Vagina (tissue), 2 donors: ENCODE measurements at regions not wholly inside any gene's neighbourhood (a gene's known extent, or its start where the extent isn't known, plus 50 kb on each side); places are given as distances from the start of the nearest gene placed in this dataset.

ENCODE experiments used
- DNase-seq, 2 donors: peaks; one replicate each; pipeline ENCODE4 v3.0.0-alpha.2; 2017; ENCODE audit errors: extremely low spot score in 2 of 2
- H3K27ac ChIP-seq: fragments of 200-600 bp; sonication (generic); one replicate; pipeline ENCODE4 v1.5.1; 2019
- H3K27me3 ChIP-seq: fragments of 200-600 bp; sonication (generic); one replicate; pipeline ENCODE4 v1.5.1; 2019
- H3K36me3 ChIP-seq, 2 donors: fragments of 200-600 bp; sonication (generic); one replicate each; pipeline ENCODE4 v1.5.1; 2017 to 2019
- H3K4me1 ChIP-seq: fragments of 200-600 bp; sonication (generic); one replicate; pipeline ENCODE4 v1.5.1; 2019
- H3K4me3 ChIP-seq, 2 donors: fragments of 200-600 bp; sonication (generic); 1 replicate in 1 of 2; 2 replicates in 1 of 2; pipeline ENCODE4 v1.5.1; 2016 to 2019
- H3K9me3 ChIP-seq: fragments of 200-600 bp; sonication (generic); one replicate; pipeline ENCODE4 v1.5.1; 2019
- CTCF ChIP-seq, 3 experiments: fragments of 450-650 bp in 2 of 3; fragments of 200-600 bp in 1 of 3; sonication (generic) in 1 of 3; IDR thresholded peaks; one replicate each; pipeline ENCODE4 v1.5.1; 2017 to 2019; ENCODE audit warnings: antibody characterized with exemption in 3 of 3, mild to moderate bottlenecking in 2 of 3, moderate library complexity in 2 of 3
- POLR2A ChIP-seq, 2 donors: fragments of 450-650 bp; IDR thresholded peaks; one replicate each; pipeline ENCODE4 v1.6.1; 2017; ENCODE audit warnings: antibody characterized with exemption in 2 of 2, mild to moderate bottlenecking in 2 of 2, moderate library complexity in 2 of 2
- POLR2AphosphoS5 ChIP-seq, 2 donors: sonication (generic); formaldehyde crosslinking; IDR thresholded peaks; one replicate each; pipeline ENCODE4 v1.9.0; 2017; ENCODE audit warnings: antibody characterized with exemption in 2 of 2, mild to moderate bottlenecking in 2 of 2, low read depth in 1 of 2; ENCODE audit not compliant: insufficient read depth in 1 of 2
- intact Hi-C: fragments of 100-400 bp; cut with DNase I; formaldehyde crosslinking; loops from one replicate; pipeline ENCODE4 v1.15.1; 2023

GRCh38 chr18:57202881-57203280 lies 56.0 kb downstream of the BOD1L2 start:
- intact Hi-C loops: no loop called here
- TF ChIP-seq POLR2A (IDR thresholded peaks at IDR 0.05) (no peak), POLR2AphosphoS5 (IDR thresholded peaks at IDR 0.05; ENCODE audit: insufficient read depth in 1 of 2, low read depth in 1 of 2) (no peak), CTCF (IDR thresholded peaks at IDR 0.05) (no peak)
- H3K4me1 ChIP-seq: no peaks in the 10 kb centered on the region
- no peak overlapping the region for H3K4me3 ChIP-seq
- no peak overlapping the region for H3K27ac ChIP-seq
- no peak for DNase-seq
- no peaks in the 10 kb centered on the region for H3K36me3 ChIP-seq
- H3K27me3 ChIP-seq: no peaks in the 10 kb centered on the region
- no peaks in the 10 kb centered on the region for H3K9me3 ChIP-seq

GRCh38 chr18:57205641-57206040 lies 58.8 kb downstream of the BOD1L2 start:
- no peak overlapping the region for H3K27ac ChIP-seq
- intact Hi-C loops: no loop called here
- no peak for DNase-seq
- no peaks in the 10 kb centered on the region for H3K27me3 ChIP-seq
- H3K4me3 ChIP-seq: no peak overlapping the region
- TF ChIP-seq CTCF (IDR thresholded peaks at IDR 0.05) (no peak), POLR2A (IDR thresholded peaks at IDR 0.05) (no peak), POLR2AphosphoS5 (IDR thresholded peaks at IDR 0.05; ENCODE audit: insufficient read depth in 1 of 2, low read depth in 1 of 2) (no peak)
- H3K4me1 ChIP-seq: no peaks in the 10 kb centered on the region
- no peaks in the 10 kb centered on the region for H3K36me3 ChIP-seq
- no peaks in the 10 kb centered on the region for H3K9me3 ChIP-seq

- H3K4me3 ChIP-seq: no peak overlapping the region
- H3K4me1 ChIP-seq: no peaks in the 10 kb centered on the region
- no peak for TF ChIP-seq CTCF (IDR thresholded peaks at IDR 0.05)
- no peak for TF ChIP-seq POLR2A (IDR thresholded peaks at IDR 0.05)
- no peak for TF ChIP-seq POLR2AphosphoS5 (IDR thresholded peaks at IDR 0.05; ENCODE audit: insufficient read depth in 1 of 2, low read depth in 1 of 2)
- H3K27ac ChIP-seq: no peak overlapping the region
- H3K36me3 ChIP-seq: no peaks in the 10 kb centered on the region
- intact Hi-C loops: no loop called here
- H3K9me3 ChIP-seq: no peaks in the 10 kb centered on the region
- H3K27me3 ChIP-seq: no peaks in the 10 kb centered on the region
- DNase-seq: no peak
Observed at GRCh38 chr18:57207124-57207916, 60.4 kb downstream of the BOD1L2 start.

GRCh38 chr18:57208047-57208446 lies 61.2 kb downstream of the BOD1L2 start:
- TF ChIP-seq CTCF (IDR thresholded peaks at IDR 0.05): no peak
- no peak for TF ChIP-seq POLR2AphosphoS5 (IDR thresholded peaks at IDR 0.05; ENCODE audit: insufficient read depth in 1 of 2, low read depth in 1 of 2)
- no peak for TF ChIP-seq POLR2A (IDR thresholded peaks at IDR 0.05)
- Histone ChIP-seq H3K4me1 (no peaks in the 10 kb centered on the region), H3K27me3 (no peaks in the 10 kb centered on the region), H3K27ac (no peak overlapping the region), H3K9me3 (no peaks in the 10 kb centered on the region), H3K4me3 (no peak overlapping the region), H3K36me3 (no peaks in the 10 kb centered on the region)
- intact Hi-C loops: no loop called here
- no peak for DNase-seq

GRCh38 chr18:57209713-57210106 lies 62.8 kb downstream of the BOD1L2 start:
- TF ChIP-seq POLR2AphosphoS5 (IDR thresholded peaks at IDR 0.05; ENCODE audit: insufficient read depth in 1 of 2, low read depth in 1 of 2) (no peak), CTCF (IDR thresholded peaks at IDR 0.05) (no peak), POLR2A (IDR thresholded peaks at IDR 0.05) (no peak)
- Histone ChIP-seq H3K9me3 (no peaks in the 10 kb centered on the region), H3K4me1 (no peaks in the 10 kb centered on the region), H3K36me3 (no peaks in the 10 kb centered on the region), H3K27ac (no peak overlapping the region), H3K4me3 (peak overlapping the region in 1 of 2 donors; percentile 22), H3K27me3 (no peaks in the 10 kb centered on the region)
- intact Hi-C loops: no loop called here
- DNase-seq: no peak
